ENCODE measurements at regions not wholly inside any gene's neighbourhood (a gene's known extent, or its start where the extent isn't known, plus 50 kb on each side); places are given as distances from the start of the nearest gene placed in this dataset.

- WGBS (ENCODE audit: insufficient coverage, low coverage, missing lambda C conversion rate): 0% methylated on average over 1 of the region's 1 CpG
- no peaks in the 10 kb centered on the region for H3K36me3 ChIP-seq (ENCODE audit: control insufficient read depth, insufficient read depth, low read length)
- BruUV-seq (replicated peaks): no TSS peak
- no peak overlapping the region for H3K4me2 ChIP-seq (ENCODE audit: insufficient read depth, low read length)
- in situ Hi-C loops (cut with MboI): no loop called here
- no peak overlapping the region for H3K27ac ChIP-seq (ENCODE audit: extremely low read depth, low read depth, low read length)
- no peak overlapping the region for H3K9ac ChIP-seq (ENCODE audit: insufficient read depth in 1 of 2, low read depth in 2 of 2, low read length in 2 of 2)
- no peak overlapping the region for H2AFZ ChIP-seq (ENCODE audit: low read depth, low read length)
- TF ChIP-seq SRSF9 (IDR thresholded peaks at IDR 0.05; ENCODE audit: borderline replicate concordance, low read depth, low read length) (no peak), MIER1 (IDR thresholded peaks at IDR 0.05; ENCODE audit: low read depth) (no peak), UBTF (IDR thresholded peaks at IDR 0.05; ENCODE audit: borderline replicate concordance in 1 of 2, low read depth in 2 of 2, low read length in 2 of 2) (no peak), POLR3G (IDR thresholded peaks at IDR 0.05; ENCODE audit: extremely low read depth, insufficient read length, insufficient replicate concordance) (no peak), ZBTB8A (IDR thresholded peaks at IDR 0.05; ENCODE audit: partially characterized antibody) (no peak), ZNF23 (CRISPR knock-in tag; IDR thresholded peaks at IDR 0.05) (no peak), NR2C1 (IDR thresholded peaks at IDR 0.05) (no peak), NR2C1 (tag; IDR thresholded peaks at IDR 0.05) (no peak), SIN3A (IDR thresholded peaks at IDR 0.05; ENCODE audit: borderline replicate concordance in 2 of 2, control insufficient read depth in 1 of 2, low read depth in 2 of 2, low read length in 2 of 2) (no peak), ZNF583 (CRISPR knock-in tag; IDR thresholded peaks at IDR 0.05) (no peak), POLR2AphosphoS5 (IDR thresholded peaks at IDR 0.05; ENCODE audit: control insufficient read depth, insufficient read depth, low read depth, low read length) (no peak), PRMT5 (CRISPR knock-in tag; IDR thresholded peaks at IDR 0.05) (no peak), SIN3B (IDR thresholded peaks at IDR 0.05; ENCODE audit: low read depth) (no peak), RBM25 (IDR thresholded peaks at IDR 0.05; ENCODE audit: low read depth, low read length, severe bottlenecking) (no peak), POLR2H (tag; IDR thresholded peaks at IDR 0.05; ENCODE audit: low read depth) (no peak), NEUROD1 (IDR thresholded peaks at IDR 0.05; ENCODE audit: borderline replicate concordance, low read depth, low read length, partially characterized antibody) (no peak)
- TF ChIP-seq, protein P1, sequence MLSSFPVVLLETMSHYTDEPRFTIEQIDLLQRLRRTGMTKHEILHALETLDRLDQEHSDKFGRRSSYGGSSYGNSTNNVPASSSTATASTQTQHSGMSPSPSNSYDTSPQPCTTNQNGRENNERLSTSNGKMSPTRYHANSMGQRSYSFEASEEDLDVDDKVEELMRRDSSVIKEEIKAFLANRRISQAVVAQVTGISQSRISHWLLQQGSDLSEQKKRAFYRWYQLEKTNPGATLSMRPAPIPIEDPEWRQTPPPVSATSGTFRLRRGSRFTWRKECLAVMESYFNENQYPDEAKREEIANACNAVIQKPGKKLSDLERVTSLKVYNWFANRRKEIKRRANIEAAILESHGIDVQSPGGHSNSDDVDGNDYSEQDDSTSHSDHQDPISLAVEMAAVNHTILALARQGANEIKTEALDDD (IDR thresholded peaks at IDR 0.05): no peak
- H3K9me1 ChIP-seq (ENCODE audit: control insufficient read depth, insufficient read depth, low read length): no peaks in the 10 kb centered on the region
- H4K20me1 ChIP-seq (replicated peaks; ENCODE audit: control insufficient read depth, insufficient read depth, low read length): no peaks in the 10 kb centered on the region
- FAIRE-seq (no peak), DNase-seq (ENCODE audit: extremely low read depth in 1 of 4, low spot score in 3 of 4) (no peak), ATAC-seq (no peak)
- no peaks in the 10 kb centered on the region for H3K27me3 ChIP-seq (ENCODE audit: control insufficient read depth in 2 of 2, insufficient read depth in 2 of 2, low read length in 2 of 2)
- intact Hi-C loops (cut with micrococcal nuclease): no loop called here
- no peak overlapping the region for H3K4me3 ChIP-seq
- H3K79me2 ChIP-seq (ENCODE audit: control insufficient read depth, insufficient read depth, low read length): no peaks in the 10 kb centered on the region
- no peaks in the 10 kb centered on the region for H3K4me1 ChIP-seq (replicated peaks in 1 of 2; ENCODE audit: control insufficient read depth in 2 of 2, insufficient read depth in 2 of 2, low read length in 2 of 2)
- ChIA-PET POLR2A (no interaction called here), CTCF (ENCODE audit: low intra/inter-chr PET ratio) (no interaction called here)
- no peaks in the 10 kb centered on the region for H3K9me3 ChIP-seq (replicated peaks; ENCODE audit: control insufficient read depth, insufficient read depth, low read depth, low read length)
These were observed 174.6 kb upstream of the PITX2 start for GRCh38 chr4:110797486-110797885.
